C1 segment of cervical spinal cord (tissue), 14 donors: ENCODE measurements at regions not wholly inside any gene's neighbourhood (a gene's known extent, or its start where the extent isn't known, plus 50 kb on each side); places are given as distances from the start of the nearest gene placed in this dataset.
"Not testable (repeated sequence)": the region's sequence is repeated elsewhere in the genome, so short reads cannot be mapped to it uniquely, and the experiment has no call there.

ENCODE experiments used
- DNase-seq, 14 donors: peaks; one replicate each; lab custom pipeline; 2025; lab: John Stamatoyannopoulos, UW

GRCh38 chr2:114018464-114018863, 128.6 kb downstream of the ACTR3 start:
- DNase-seq, result not testable (repeated sequence)

- DNase-seq, result no peak
Observed at GRCh38 chr2:114020668-114021067, 130.8 kb downstream of the ACTR3 start.

- DNase-seq, result no peak
Observed at GRCh38 chr2:114022360-114023085, 132.6 kb downstream of the ACTR3 start.

GRCh38 chr2:114024326-114024725, 134.4 kb downstream of the ACTR3 start:
- no peak for DNase-seq

- no peak for DNase-seq
Observed at GRCh38 chr2:114025030-114025429, 135.1 kb downstream of the ACTR3 start.

- no peak for DNase-seq
Observed at GRCh38 chr2:114027437-114027836, 137.5 kb downstream of the ACTR3 start.

- no peak for DNase-seq
Observed at GRCh38 chr2:114031605-114032505, 142.0 kb downstream of the ACTR3 start.

- no peak for DNase-seq
Observed at GRCh38 chr2:114032705-114033104, 142.8 kb downstream of the ACTR3 start.

GRCh38 chr2:114034742-114035141, 144.9 kb downstream of the ACTR3 start:
- DNase-seq, result no peak

- DNase-seq, result no peak
Observed at GRCh38 chr2:114038710-114039109, 148.8 kb downstream of the ACTR3 start.

- DNase-seq, result no peak
Observed at GRCh38 chr2:114039677-114040076, 149.8 kb downstream of the ACTR3 start.

- DNase-seq, result no peak
Observed at GRCh38 chr2:114040826-114041225, 150.9 kb downstream of the ACTR3 start.

GRCh38 chr2:114044985-114045384, 155.1 kb downstream of the ACTR3 start:
- DNase-seq, result no peak

- DNase-seq, result no peak
Observed at GRCh38 chr2:114046373-114046772, 156.5 kb downstream of the ACTR3 start.

- no peak for DNase-seq
Observed at GRCh38 chr2:114046866-114047435, 157.1 kb downstream of the ACTR3 start.

GRCh38 chr2:114049280-114049679, 159.4 kb downstream of the ACTR3 start:
- no peak for DNase-seq

- DNase-seq, result no peak
Observed at GRCh38 chr2:114049826-114050225, 159.9 kb downstream of the ACTR3 start.

GRCh38 chr2:114056294-114057143, 166.6 kb downstream of the ACTR3 start:
- no peak for DNase-seq

- no peak for DNase-seq
Observed at GRCh38 chr2:114057638-114058037, 167.7 kb downstream of the ACTR3 start.

- DNase-seq, result no peak
Observed at GRCh38 chr2:114061566-114062098, 171.7 kb downstream of the ACTR3 start.

GRCh38 chr2:114063346-114063745, 173.5 kb downstream of the ACTR3 start:
- no peak for DNase-seq
